Naive thymus-derived CD8-positive, alpha-beta T cell (primary cell): ENCODE measurements at regions not wholly inside any gene's neighbourhood (a gene's known extent, or its start where the extent isn't known, plus 50 kb on each side); places are given as distances from the start of the nearest gene placed in this dataset.

Source experiments
- ATAC-seq, 2 donors: fragments of 150-1000 bp; cut with Tn5 transposase in 1 of 2; sonication (Bioruptor Pico), chemical (Tn5 transposase) in 1 of 2; 1 replicate in 1 of 2; 2 replicates in 1 of 2; pipeline ENCODE4 v1.10.0; 2021; ENCODE audit warnings: mild to moderate bottlenecking in 2 of 2, moderate library complexity in 2 of 2
- POLR2A ChIA-PET: fragments of 350-600 bp; sonication (Branson Sonifier 250); formaldehyde crosslinking; loops from one replicate; lab custom pipeline; 2021; ENCODE audit warnings: antibody characterized with exemption; lab: Charles Lee
- DNase-seq, 10 donors: peaks; one replicate each; pipeline versions ENCODE4 v3.0.0 to v3.0.0-alpha.2; 2020 to 2022
- H3K27ac Mint-ChIP-seq, 10 donors: one replicate each; pipeline ENCODE4 v1.8.0; 2020 to 2022; ENCODE audit warnings: mild to moderate bottlenecking in 10 of 10, mixed read lengths in 10 of 10, moderate library complexity in 4 of 10, inconsistent platforms in 1 of 10
- H3K27me3 Mint-ChIP-seq, 5 donors: one replicate each; pipeline ENCODE4 v1.8.0; 2021 to 2022; ENCODE audit warnings: mixed read lengths in 5 of 5
- H3K36me3 Mint-ChIP-seq, 3 donors: one replicate each; pipeline ENCODE4 v1.8.0; 2020 to 2022; ENCODE audit warnings: mixed read lengths in 3 of 3, mild to moderate bottlenecking in 2 of 3, inconsistent platforms in 1 of 3
- H3K4me1 Mint-ChIP-seq, 4 donors: one replicate each; pipeline ENCODE4 v1.8.0; 2021 to 2022; ENCODE audit warnings: mixed read lengths in 4 of 4
- H3K4me3 Mint-ChIP-seq, 10 donors: one replicate each; pipeline ENCODE4 v1.8.0; 2020 to 2022; ENCODE audit warnings: mild to moderate bottlenecking in 10 of 10, mixed read lengths in 10 of 10, moderate library complexity in 6 of 10, inconsistent platforms in 1 of 10
- H3K9me3 Mint-ChIP-seq, 9 donors: one replicate each; pipeline ENCODE4 v1.8.0; 2020 to 2022; ENCODE audit warnings: mixed read lengths in 9 of 9, mild to moderate bottlenecking in 3 of 9, inconsistent platforms in 1 of 9, moderate library complexity in 1 of 9

DNA sequence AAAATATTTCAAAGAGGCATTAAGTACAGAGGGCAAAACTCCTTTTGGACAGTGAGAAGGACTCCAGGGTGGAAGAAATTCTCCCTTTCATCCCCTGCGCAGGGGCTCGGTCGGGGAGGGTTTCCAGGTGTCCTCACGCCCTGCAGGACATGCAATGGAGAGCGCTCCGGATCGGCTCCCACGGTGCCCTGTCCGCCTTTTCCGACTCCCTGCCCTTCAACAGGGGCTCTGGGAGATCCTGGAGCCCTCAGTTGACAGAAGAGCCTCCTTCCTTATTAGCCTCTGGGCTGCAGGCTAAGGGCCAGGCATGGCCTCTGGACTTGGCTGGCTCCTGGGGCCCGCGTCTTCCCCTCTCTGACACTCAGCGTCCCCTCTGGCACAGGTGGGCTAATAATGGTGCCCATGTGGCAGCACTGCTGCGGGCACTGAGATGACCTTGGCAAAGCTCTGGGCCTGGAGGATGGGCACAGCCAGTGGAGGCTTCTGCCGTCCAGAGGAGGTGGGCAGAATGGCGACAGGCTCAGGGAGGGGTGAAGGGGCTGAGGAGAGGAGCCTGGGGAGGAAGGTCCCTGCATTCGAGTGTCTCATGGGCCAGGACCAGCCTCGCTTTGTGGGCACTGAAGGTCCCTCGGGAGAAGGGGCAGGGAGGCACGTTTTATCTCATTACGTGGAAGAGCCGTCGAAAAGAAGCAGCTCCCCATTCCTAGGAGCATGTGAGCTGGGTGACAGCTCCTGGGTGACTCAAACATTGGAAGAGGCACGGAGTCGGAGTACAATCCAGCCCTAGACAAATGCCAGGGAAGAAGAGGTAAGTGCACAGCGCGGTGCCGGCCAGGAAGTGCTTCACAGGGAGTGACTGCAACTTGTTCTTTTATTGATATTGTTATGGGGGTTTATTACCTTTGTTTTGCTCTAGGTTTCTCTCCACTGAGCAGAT, 161.7 kb downstream of the IRF8 start:
- Mint-ChIP-seq H3K27ac (peak overlapping the region in 1 of 10 donors; percentile 40), H3K9me3 (peaks cover 0 to under 1% (median 0%) of the 10 kb centered on the region in 9 donors), H3K27me3 (peaks cover 0 to 19% (median 4%) of the 10 kb centered on the region in 5 donors), H3K36me3 (no peaks in the 10 kb centered on the region), H3K4me3 (no peak overlapping the region), H3K4me1 (peaks cover 0 to 1% (median under 1%) of the 10 kb centered on the region in 4 donors)
- POLR2A ChIA-PET, result no interaction called here
- no peak for ATAC-seq
- DNase-seq, result peak in 1 of 10 donors; percentile 45

DNA sequence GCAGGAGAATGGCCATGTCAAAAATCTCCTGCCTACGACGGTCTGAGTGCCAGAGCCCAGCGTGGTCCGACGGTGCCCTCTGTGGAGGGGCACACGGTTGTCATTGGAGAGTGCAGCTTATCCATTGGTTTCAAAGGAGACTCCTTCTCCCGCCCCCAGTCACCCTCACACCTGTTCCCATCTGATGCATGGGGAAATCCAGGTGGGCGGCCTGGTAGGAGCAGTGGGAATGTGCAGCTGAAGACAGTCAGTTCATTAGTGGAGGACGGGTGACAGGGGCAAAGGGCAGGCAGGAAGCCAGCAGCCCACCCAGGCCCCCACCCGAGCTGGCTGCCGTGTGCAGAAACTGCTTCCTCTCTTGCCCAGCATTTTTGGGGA, 162.3 kb downstream of the IRF8 start:
- peaks cover 0 to 2% (median under 1%) of the 10 kb centered on the region in 4 donors for H3K4me1 Mint-ChIP-seq
- H3K27me3 Mint-ChIP-seq, result peaks cover 0 to 19% (median 9%) of the 10 kb centered on the region in 5 donors
- POLR2A ChIA-PET, result no interaction called here
- DNase-seq, result no peak
- H3K9me3 Mint-ChIP-seq, result no peaks in the 10 kb centered on the region
- H3K36me3 Mint-ChIP-seq, result no peaks in the 10 kb centered on the region
- H3K4me3 Mint-ChIP-seq, result no peak overlapping the region
- ATAC-seq, result no peak
- H3K27ac Mint-ChIP-seq, result no peak overlapping the region

DNA sequence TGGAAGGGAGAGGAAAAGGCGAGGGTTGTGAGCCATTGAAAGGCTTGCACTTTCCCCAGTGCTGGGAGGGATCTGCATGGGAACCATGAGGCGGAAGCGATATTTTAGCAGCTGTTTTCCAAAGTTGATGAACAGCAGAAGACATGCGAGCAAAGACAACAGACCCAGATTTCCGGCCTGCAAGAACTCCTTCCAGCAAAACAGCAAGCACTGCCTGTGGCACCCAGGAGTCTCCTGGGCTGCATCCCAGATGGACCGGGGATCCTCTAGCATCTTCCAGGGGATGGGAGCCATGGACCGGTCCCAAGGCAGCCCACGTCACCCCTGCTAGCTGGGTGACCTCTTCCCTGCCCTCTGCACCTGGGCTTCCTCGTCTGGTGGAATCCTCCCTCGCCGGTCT, 162.8 kb downstream of the IRF8 start:
- Mint-ChIP-seq H3K27me3 (peaks cover 0 to 19% (median 9%) of the 10 kb centered on the region in 5 donors), H3K4me3 (no peak overlapping the region), H3K9me3 (no peaks in the 10 kb centered on the region), H3K36me3 (no peaks in the 10 kb centered on the region), H3K4me1 (peaks cover 0 to 2% (median under 1%) of the 10 kb centered on the region in 4 donors), H3K27ac (peak overlapping the region in 1 of 10 donors; percentile 44)
- no peak for ATAC-seq
- DNase-seq, result no peak
- POLR2A ChIA-PET, result no interaction called here

DNA sequence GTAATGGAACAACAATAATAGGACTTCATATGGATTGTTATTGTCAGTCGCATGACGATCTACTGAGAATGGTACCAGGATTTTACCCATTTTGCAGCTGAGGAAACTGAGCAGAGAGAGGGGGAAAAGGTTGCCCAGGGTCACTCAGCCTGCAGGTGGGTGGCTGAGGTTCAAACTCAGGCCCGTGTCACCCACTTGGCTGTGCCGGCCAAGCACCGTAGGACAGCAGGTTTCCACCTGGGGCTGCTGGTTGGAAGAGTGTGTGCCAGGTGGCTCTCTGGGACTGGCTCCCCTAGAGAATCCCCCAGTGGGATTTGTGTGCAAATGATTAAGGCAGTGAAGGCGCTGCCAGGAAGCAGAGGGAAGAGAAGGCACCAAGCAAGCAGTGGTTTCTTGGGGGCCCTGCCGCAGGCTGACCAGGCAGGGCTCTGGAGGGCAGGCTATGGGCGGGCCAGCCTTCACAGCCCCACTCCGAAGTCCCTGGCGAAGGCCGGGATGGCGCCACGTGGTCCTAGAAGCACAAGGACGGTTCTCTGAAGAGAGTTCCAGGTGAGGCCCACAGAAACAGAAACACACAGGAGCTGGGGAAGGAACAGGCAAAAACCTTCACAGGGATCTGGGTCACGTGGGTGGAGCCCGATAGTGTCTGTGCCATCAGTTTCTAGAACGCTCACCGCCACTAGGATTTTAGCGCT, 163.5 kb downstream of the IRF8 start:
- H3K4me3 Mint-ChIP-seq, result no peak overlapping the region
- DNase-seq, result no peak
- no peak for ATAC-seq
- H3K27me3 Mint-ChIP-seq, result peaks cover 0 to 23% (median 9%) of the 10 kb centered on the region in 5 donors
- H3K36me3 Mint-ChIP-seq, result no peaks in the 10 kb centered on the region
- H3K27ac Mint-ChIP-seq, result no peak overlapping the region
- POLR2A ChIA-PET, result no interaction called here
- H3K9me3 Mint-ChIP-seq, result no peaks in the 10 kb centered on the region
- peaks cover 0 to 2% (median under 1%) of the 10 kb centered on the region in 4 donors for H3K4me1 Mint-ChIP-seq

DNA sequence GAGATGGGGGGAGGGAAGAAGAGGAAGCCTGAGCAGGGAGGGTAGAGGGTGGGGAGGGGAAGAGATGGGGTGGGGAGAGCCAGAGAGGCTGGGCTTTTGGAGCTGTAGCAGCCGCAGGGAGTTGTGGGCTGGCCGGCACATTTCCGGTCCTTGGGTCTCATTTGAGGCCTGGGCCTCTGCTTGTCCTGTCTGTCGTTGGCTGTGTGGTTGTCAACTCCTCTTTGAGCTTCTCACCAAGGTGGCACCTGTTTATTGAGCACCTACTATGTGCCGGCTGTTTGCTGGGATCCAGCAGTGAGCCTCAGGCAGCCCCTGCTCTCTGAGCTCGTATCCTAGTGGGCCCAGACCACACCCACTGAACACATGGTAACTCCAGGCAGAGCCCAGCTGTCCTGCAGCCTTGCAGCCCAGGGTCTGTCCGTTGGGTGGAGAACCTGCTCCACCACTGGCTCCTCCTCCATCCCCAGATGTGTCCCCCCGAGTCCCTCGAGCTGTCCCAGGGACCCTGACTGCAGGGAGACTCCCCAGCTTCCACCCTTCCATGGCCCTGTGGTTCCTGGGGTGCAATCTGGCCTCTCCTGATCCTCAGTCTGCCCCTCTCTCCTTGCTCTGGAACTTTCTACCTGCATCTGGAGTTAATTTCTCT, 164.9 kb downstream of the IRF8 start:
- H3K27me3 Mint-ChIP-seq, result peaks cover 5 to 37% (median 21%) of the 10 kb centered on the region in 5 donors
- peaks cover 0 to 2% (median under 1%) of the 10 kb centered on the region in 4 donors for H3K4me1 Mint-ChIP-seq
- H3K27ac Mint-ChIP-seq, result no peak overlapping the region
- ATAC-seq (no peak), DNase-seq (no peak)
- no peaks in the 10 kb centered on the region for H3K9me3 Mint-ChIP-seq
- POLR2A ChIA-PET, result no interaction called here
- no peak overlapping the region for H3K4me3 Mint-ChIP-seq
- no peaks in the 10 kb centered on the region for H3K36me3 Mint-ChIP-seq

DNA sequence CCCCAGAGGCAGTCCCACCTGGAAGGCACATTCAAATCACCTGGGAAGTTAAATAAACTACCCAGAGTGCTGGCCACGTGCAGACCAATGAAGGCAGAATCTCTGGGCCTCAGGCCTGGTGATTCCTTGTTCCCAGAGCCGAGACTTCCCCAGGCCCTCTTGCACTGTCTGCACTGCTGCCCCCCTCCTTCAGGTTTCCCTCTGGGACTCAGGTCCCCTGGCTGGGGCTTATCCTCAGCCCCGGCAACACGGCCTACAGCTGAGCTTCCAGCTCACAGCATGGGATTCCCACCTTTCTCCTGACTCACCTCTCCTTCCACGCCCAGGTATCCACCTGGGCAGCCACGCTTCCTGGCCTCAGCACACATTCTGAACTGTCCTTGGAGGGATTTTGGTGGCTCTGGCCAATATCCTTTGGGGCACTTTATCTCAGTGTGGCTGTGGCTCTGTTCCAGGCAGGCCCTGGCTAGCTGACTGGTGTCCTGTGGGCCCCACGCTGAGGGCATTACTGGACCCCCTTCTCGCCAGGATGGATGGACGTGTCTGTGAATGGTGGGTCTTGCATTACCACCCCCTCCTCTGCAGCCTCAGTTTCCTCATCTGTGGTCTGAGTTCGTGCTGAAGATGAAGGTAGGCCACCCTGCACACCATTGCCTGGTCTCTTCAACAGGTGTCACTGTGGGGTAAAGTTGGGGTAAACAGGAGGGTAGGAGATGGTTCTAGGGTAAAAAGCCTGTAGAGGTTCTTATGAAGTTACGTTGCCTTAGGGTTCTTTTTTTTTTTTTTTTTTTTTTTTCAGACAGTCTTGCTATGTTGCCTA, 165.7 kb downstream of the IRF8 start:
- ATAC-seq (no peak), DNase-seq (no peak)
- Mint-ChIP-seq H3K9me3 (no peaks in the 10 kb centered on the region), H3K27ac (no peak overlapping the region), H3K27me3 (peaks cover 5 to 44% (median 24%) of the 10 kb centered on the region in 5 donors), H3K4me1 (peaks cover 0 to 2% (median under 1%) of the 10 kb centered on the region in 4 donors), H3K4me3 (no peak overlapping the region), H3K36me3 (no peaks in the 10 kb centered on the region)
- POLR2A ChIA-PET, result no interaction called here

DNA sequence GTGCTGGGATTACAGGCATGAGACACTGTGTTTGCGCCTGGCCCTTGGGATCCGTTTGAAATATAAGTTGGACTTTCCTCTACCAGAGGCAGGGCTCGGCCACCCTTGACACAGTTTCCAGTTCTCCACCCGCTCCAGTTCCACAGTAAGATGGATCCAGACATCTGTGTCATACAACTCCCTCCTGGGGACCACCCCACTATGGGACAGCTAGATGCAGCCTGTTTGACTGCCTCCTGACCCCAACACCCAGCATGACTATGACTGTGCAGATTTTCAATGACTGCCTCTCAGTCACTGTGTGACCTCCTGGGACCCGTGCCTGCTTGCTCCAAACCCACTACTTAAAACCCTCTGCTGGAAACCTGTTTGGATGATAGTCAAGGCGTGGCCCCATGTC, 166.7 kb downstream of the IRF8 start:
- peak in 1 of 10 donors; percentile 32 for DNase-seq
- Mint-ChIP-seq H3K36me3 (no peaks in the 10 kb centered on the region), H3K4me1 (peaks cover 0 to 3% (median under 1%) of the 10 kb centered on the region in 4 donors), H3K9me3 (no peaks in the 10 kb centered on the region), H3K27ac (no peak overlapping the region), H3K27me3 (peaks cover 5 to 54% (median 26%) of the 10 kb centered on the region in 5 donors), H3K4me3 (no peak overlapping the region)
- no peak for ATAC-seq
- POLR2A ChIA-PET, result interaction anchor here (0.6 kb wide), 1 partner anchor 1284 kb away, joined by 3 read pairs; no protein-coding TSS in a partner anchor

DNA sequence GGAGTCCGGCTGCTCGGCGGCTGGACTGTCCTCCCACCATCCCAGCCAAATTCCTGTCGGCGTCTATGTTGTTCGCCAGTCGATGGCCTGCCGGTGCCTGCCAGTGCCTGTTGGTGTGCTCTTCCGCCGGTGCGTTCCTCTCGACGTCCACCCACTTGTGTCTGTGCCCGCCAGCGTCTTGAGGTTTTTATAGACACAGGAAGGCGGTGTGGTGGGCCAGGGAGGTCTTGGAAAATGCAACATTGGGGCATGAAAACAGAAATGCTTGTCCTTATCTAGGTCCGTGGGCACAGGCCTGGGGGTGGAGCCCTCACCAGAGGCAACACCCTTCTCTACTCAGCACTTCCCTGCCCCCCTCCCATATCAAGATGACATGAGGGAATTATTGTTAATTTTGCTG, 167.8 kb downstream of the IRF8 start:
- Mint-ChIP-seq H3K27me3 (peaks cover 5 to 64% (median 27%) of the 10 kb centered on the region in 5 donors), H3K36me3 (no peaks in the 10 kb centered on the region), H3K9me3 (no peaks in the 10 kb centered on the region), H3K4me1 (peaks cover 0 to 3% (median 0%) of the 10 kb centered on the region in 4 donors), H3K4me3 (no peak overlapping the region), H3K27ac (peak overlapping the region in 1 of 10 donors; percentile 33)
- POLR2A ChIA-PET, result no interaction called here
- DNase-seq (peak in 1 of 10 donors; percentile 32), ATAC-seq (no peak)

DNA sequence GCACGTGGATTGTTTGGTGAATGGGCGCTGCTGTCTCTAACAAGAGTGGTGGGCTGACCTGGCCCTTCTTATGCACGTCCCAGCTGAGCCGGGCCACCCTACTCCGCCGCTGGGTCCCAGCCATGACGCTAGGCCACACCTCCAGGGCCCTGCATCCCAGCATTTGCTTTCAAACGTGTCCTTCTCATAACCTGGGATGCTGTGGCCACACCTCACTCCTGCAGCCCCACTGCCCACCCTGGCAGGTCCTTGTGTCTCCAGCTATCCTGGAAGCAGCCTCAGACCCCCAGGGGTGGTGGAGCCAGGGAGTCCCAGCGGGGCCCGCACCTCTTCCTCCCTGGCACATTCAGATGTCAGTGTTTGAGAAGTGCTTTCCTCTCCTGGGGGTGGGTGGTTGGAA, 168.6 kb downstream of the IRF8 start:
- no peaks in the 10 kb centered on the region for H3K36me3 Mint-ChIP-seq
- no peak for ATAC-seq
- peak in 1 of 10 donors; percentile 58 for DNase-seq
- no peak overlapping the region for H3K27ac Mint-ChIP-seq
- peaks cover 5 to 64% (median 31%) of the 10 kb centered on the region in 5 donors for H3K27me3 Mint-ChIP-seq
- POLR2A ChIA-PET, result no interaction called here
- H3K4me1 Mint-ChIP-seq, result peaks cover 0 to 3% (median 0%) of the 10 kb centered on the region in 4 donors
- H3K9me3 Mint-ChIP-seq, result no peaks in the 10 kb centered on the region
- no peak overlapping the region for H3K4me3 Mint-ChIP-seq

DNA sequence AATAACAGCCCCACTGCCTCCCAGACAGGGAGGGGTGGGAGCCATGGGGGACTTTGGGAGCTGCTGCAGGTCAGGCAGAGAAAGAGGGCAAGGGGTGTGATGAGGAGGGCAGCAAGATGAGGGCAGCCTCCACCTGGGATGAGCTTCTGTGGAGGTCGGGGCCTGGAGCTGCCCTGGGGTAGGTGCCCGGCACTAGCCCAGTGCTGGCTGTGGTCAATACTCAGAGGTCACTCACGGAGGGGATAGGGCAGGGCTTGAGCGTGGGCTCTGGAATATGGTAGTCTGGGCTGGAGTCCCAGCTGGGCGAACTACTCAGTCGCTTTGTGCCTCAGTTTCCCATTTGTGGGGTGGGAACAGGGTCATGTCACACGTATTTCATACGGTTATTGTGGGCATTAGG, 169.0 kb downstream of the IRF8 start:
- Mint-ChIP-seq H3K4me1 (peaks cover 0 to 3% (median 0%) of the 10 kb centered on the region in 4 donors), H3K27me3 (peaks cover 7 to 67% (median 31%) of the 10 kb centered on the region in 5 donors), H3K4me3 (no peak overlapping the region), H3K9me3 (no peaks in the 10 kb centered on the region), H3K36me3 (no peaks in the 10 kb centered on the region), H3K27ac (no peak overlapping the region)
- POLR2A ChIA-PET, result no interaction called here
- DNase-seq, result peak in 1 of 10 donors; percentile 47
- ATAC-seq, result no peak

DNA sequence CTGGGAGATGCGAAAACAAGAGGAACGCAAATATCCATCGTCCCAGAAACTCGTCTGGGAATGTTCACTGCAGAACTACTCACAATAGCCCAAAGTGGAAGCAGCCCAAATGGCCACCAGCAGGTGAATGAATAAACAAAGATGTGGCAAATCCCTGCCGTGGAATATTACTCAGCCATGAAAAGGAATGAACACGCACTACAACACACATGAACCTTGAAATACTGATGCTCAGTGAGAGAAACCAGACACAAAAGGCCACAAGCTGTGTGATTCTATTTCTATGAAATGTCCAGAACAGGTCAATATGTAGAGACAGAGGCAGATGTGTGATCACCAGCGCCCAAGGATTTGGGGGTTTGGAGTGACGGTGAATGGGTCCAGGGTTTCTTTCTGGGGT, 169.8 kb downstream of the IRF8 start:
- no peak overlapping the region for H3K4me3 Mint-ChIP-seq
- peaks cover 7 to 71% (median 31%) of the 10 kb centered on the region in 5 donors for H3K27me3 Mint-ChIP-seq
- peaks cover 0 to 3% (median 0%) of the 10 kb centered on the region in 4 donors for H3K4me1 Mint-ChIP-seq
- ATAC-seq, result no peak
- no peak for DNase-seq
- H3K9me3 Mint-ChIP-seq, result no peaks in the 10 kb centered on the region
- POLR2A ChIA-PET, result no interaction called here
- no peak overlapping the region for H3K27ac Mint-ChIP-seq
- H3K36me3 Mint-ChIP-seq, result no peaks in the 10 kb centered on the region
